Esophagus mucosa (tissue), 1 donor: ENCODE measurements at regions not wholly inside any gene's neighbourhood (a gene's known extent, or its start where the extent isn't known, plus 50 kb on each side); places are given as distances from the start of the nearest gene placed in this dataset.
"Not testable (repeated sequence)": the region's sequence is repeated elsewhere in the genome, so short reads cannot be mapped to it uniquely, and the experiment has no call there.

Experiments
- ATAC-seq: fragments of 200-7000 bp; cut with Tn5 transposase; one replicate; pipeline ENCODE4 v1.9.1; 2020
- donor health status: DM: yes; HTN: yes; CAD: no.

GRCh38 chr6:27163834-27164233, 83.7 kb upstream of the PRSS16 start:
- ATAC-seq = no peak

GRCh38 chr6:27168108-27168507, 79.4 kb upstream of the PRSS16 start:
- no peak for ATAC-seq

DNA sequence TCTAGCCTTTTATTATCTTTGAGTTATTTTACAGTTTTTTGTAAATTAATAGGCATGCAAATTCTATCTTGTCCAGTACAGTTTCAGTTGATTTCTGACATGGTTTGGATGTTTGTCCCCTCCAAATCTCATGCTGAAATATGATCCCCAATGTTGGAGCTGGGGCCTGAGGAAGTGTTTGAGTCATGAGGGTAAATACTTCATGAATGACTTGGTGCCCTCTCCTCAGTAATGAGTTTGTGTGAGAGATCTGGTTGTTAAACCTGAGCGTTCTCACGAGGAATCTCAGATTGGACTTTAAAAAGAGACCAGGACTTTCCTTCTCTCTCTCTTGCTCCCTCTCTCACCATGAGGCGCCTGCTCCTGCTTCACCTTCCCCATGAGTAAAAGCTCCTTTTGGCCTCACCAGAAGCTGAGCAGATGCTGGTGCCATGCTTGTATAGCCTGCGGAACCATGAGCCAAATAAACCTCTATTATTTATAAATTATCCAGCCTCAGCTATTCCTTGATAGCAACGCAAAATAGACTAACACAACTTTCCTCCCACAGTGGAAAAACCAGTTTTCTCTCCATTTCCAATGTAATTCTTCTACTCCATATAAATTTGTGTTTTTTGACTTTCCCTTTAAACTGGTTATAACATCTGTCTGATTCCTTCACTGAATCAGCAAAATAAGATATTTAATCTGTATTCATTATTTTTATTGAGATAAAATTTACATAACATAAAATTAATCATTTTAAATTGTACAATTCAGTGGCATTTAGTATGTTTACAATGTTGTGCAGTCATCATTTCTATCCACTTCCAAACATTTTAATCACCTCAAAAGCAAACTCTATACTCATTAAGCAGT, 78.7 kb upstream of the PRSS16 start:
- no peak for ATAC-seq

GRCh38 chr6:27172524-27173231, 74.8 kb upstream of the PRSS16 start:
- ATAC-seq = not testable (repeated sequence)

- not testable (repeated sequence) for ATAC-seq
Observed at GRCh38 chr6:27173232-27173601, 74.3 kb upstream of the PRSS16 start.

DNA sequence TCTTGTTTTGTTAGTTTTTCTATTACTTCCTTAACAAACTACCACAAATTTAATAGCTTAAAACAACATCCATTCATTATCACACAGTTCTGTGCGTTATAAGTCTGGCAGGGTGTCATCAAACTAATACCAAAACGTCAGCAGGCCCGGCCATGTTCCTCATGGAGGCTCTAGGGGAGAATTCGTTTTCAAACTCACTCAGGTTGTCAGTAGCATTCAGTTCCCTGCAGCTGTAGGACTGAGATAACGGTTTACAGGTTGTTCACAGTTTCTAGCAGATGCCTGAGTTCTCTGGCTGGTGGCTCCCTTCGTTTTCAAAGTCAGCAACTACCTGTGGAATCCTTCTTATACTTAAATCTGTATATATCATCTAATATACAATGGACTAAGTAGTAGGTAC, 72.5 kb upstream of the PRSS16 start:
- no peak for ATAC-seq

DNA sequence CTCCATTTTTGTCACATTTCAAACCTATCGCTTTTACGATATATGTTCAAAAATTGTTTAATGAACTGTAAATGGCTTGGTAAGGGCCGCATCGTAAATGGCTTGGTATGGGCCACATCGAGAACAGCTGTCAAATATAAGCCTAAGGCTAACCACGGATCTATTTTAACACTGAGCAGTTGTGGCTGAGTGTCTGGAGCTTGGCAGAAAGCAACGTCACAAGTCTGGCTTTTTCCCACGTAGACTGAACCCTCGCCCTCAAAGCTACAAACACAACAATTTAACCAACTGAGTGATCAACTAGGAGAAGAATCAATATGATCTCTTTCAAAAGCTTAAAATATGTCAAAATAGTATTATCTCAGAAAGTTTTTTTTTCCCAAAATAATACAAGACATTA, 71.4 kb upstream of the PRSS16 start:
- no peak for ATAC-seq

DNA sequence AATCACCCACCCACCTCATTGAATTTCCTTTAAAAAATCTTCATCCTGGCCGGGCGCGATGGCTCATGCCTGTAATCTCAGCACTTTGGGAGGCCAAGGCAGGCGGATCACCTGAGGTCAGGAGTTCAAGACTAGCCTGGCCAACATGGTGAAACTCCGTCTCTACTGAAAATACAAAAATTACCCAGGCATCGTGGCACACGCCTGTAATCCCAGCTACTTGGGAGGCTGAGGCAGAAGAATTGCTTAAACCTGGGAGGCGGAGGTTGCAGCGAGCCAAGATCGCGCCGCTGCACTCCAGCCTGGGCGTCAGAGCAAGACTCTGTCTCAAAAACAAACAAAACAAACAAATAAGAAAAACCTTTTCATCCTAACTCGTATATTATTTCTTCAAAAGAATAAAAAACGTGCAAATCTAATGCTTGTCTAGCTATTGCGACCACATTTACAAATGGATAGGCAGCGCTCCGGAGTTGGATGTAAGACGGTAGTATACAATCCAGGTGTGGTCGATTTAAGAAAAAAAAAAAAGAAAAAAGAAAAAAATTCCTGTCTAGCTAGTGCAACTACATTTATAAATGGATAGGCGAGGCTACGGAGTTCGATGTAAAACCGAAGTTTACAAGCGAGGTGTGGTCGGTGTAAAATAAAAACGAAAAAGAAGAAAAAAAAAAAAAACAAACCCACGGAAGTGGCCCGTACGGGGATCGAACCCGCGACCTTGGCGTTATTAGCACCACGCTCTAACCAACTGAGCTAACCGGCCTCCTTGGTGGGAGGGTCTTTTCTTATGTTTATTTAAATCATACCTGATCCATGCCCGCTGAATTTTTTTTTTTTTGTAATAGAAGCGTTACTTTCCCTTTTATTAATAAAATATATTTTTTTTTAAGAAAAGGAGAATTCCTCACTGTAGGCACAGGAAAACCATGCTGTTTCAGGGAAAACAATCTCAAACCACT, 70.7 kb upstream of the PRSS16 start:
- ATAC-seq = peak; percentile 83

- peak; percentile 92 for ATAC-seq
Observed at GRCh38 chr6:27177485-27178406, 69.8 kb upstream of the PRSS16 start.

GRCh38 chr6:27178407-27178730, 69.1 kb upstream of the PRSS16 start:
- ATAC-seq = no peak

DNA sequence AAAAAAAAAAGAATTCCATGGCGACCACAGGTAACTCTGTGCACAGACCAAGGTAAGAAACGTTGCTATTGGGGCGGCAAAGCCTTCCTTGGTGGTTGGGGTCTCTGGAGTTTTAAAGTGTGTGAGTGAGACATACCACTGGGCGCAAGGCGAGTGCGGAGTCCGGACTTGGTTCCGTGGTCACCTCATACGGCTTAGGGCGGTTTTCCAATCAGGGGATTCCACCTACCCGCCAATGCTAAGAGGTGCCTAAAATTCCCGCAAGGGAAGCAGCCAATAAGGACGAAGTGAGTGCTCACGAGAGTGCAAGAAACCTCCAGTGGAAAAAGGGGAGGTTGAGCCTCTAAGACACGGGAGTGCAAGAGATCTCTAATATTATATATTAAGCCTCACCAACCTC, 68.6 kb upstream of the PRSS16 start:
- no peak for ATAC-seq

DNA sequence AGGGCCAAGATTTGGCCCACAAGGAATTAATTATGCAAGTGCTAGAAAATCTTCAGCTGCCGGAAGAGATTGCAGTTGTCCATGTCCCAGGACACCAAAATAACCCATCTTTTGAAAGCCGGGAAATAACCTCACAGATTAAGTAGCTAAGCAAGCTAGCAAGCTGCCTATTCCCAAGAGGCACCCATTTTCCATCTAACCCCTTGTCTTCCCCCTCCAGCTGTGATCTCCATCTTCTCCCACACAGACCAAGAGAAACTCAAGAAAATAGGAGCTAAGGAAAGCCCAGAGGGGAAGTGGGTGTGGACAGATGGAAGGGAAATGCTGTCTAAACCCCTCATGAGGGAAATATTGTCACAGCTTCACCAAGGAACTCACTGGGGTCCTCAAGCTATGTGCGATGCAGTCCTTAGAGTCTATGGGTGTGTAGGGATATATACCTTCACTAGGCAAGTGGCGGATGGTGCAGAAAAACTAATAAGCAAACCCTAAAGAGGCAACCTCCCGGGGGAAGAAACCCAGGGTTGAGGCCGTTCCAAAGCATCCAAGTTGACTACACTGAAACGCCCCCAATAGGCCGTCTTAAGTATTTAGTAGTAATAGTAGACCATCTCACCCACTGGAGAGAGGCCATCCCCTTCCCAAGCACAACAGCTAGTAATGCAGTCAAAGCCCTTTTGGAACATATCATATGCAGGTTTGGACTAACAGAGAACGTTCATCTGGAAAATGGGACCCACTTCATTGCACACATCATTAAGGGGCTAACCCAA, 64.3 kb upstream of the PRSS16 start:
- no peak for ATAC-seq

DNA sequence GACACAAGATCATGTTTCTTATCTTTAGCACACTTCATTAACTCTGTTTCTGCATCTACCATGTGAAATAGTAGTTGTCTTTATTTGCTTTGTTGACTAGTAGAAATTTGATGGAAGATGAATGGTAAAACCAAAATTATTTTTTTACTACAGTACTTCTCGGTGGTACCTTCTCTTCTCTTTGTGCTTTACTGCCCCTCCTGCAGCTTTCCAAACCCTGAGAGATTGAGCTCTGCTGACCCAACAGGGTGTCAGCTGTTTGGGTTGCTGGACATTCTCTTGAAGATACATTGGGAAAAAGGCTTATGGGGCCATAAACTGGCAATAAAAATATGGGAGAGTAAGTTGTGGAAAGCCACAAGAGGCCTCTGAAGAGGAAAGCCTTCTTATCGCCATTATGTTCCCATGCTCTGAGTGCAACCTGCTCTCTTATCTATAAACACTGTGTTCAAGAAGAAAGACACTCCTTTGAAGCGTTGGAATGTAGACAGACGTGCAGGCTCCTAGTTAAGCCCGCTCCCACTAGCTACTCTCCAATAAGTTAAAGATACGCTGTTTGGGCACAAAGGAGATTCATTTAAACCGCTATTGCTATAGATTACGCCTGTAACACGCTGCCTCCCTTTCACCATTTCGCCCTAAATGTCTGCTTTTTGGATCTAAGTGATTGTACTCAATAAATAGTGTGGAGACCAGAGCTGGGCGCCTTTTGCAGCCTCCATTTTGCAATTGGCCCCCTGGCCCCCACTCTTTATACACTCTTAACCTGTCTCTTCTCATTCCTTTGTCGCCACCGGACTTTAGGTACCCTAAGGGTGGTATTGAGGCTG, 60.1 kb upstream of the PRSS16 start:
- ATAC-seq = no peak

GRCh38 chr6:27188061-27188884, 59.2 kb upstream of the PRSS16 start:
- ATAC-seq = peak; percentile 92

GRCh38 chr6:27188885-27189418, 58.5 kb upstream of the PRSS16 start:
- peak; percentile 91 for ATAC-seq

GRCh38 chr6:27190126-27190525, 57.4 kb upstream of the PRSS16 start:
- no peak for ATAC-seq

GRCh38 chr6:27194453-27194852, 53.0 kb upstream of the PRSS16 start:
- ATAC-seq = not testable (repeated sequence)

GRCh38 chr6:27195547-27195946, 52.0 kb upstream of the PRSS16 start:
- not testable (repeated sequence) for ATAC-seq
